ENCODE measurements at regions not wholly inside any gene's neighbourhood (a gene's known extent, or its start where the extent isn't known, plus 50 kb on each side); places are given as distances from the start of the nearest gene placed in this dataset.

DNA sequence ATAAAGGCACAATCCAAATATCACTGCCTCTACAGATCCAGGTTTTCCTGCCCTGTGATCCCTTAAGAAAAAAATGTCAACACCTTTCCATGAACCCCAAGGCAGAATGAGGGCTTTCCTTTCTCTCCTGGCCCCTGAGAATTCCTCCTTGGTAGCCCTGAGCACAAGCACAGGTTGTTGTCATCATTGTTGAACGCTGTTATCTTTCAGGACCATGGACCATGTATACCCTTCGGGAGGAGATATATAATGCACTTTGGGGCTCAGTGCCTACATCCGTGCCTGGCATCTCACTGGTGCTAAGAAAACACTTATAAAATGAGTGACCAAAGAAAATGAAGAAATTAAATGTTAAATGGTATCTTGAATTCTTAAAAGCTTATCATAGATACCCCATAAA lies 296.2 kb downstream of the SETD4 start:
- no peak for TF ChIP-seq EZH2 (optimal IDR thresholded peaks at IDR 0.05; ENCODE audit: low read depth, low read length)
- TF ChIP-seq, protein P1, sequence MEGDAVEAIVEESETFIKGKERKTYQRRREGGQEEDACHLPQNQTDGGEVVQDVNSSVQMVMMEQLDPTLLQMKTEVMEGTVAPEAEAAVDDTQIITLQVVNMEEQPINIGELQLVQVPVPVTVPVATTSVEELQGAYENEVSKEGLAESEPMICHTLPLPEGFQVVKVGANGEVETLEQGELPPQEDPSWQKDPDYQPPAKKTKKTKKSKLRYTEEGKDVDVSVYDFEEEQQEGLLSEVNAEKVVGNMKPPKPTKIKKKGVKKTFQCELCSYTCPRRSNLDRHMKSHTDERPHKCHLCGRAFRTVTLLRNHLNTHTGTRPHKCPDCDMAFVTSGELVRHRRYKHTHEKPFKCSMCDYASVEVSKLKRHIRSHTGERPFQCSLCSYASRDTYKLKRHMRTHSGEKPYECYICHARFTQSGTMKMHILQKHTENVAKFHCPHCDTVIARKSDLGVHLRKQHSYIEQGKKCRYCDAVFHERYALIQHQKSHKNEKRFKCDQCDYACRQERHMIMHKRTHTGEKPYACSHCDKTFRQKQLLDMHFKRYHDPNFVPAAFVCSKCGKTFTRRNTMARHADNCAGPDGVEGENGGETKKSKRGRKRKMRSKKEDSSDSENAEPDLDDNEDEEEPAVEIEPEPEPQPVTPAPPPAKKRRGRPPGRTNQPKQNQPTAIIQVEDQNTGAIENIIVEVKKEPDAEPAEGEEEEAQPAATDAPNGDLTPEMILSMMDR (IDR thresholded peaks at IDR 0.05; ENCODE audit: low read length), result no peak
